PFSK-1 (cell line): ENCODE measurements at regions not wholly inside any gene's neighbourhood (a gene's known extent, or its start where the extent isn't known, plus 50 kb on each side); places are given as distances from the start of the nearest gene placed in this dataset.

Experiments
- FOXP2 ChIP-seq: optimal IDR thresholded peaks from 2 replicates; pipeline ENCODE3; 2011; ENCODE audit warnings: borderline replicate concordance, control low read depth, inconsistent platforms; ENCODE audit not compliant: insufficient read depth; ENCODE audit errors: extremely low read length, extremely low read depth
- POLR2AphosphoS5 ChIP-seq: IDR thresholded peaks from 2 replicates; pipeline ENCODE4 v1.6.1; 2012; ENCODE audit warnings: low read depth, mild to moderate bottlenecking, control low read depth, low read length, moderate library complexity
- SIN3A ChIP-seq: IDR thresholded peaks from 2 replicates; pipeline ENCODE4 v1.6.1; 2012; ENCODE audit warnings: mild to moderate bottlenecking, low read length, moderate library complexity, borderline replicate concordance; ENCODE audit not compliant: insufficient read depth
- TAF1 ChIP-seq: IDR thresholded peaks from 2 replicates; pipeline ENCODE4 v1.6.1; 2012; ENCODE audit warnings: low read length, control low read depth, borderline replicate concordance; ENCODE audit not compliant: insufficient read depth
- TF ChIP-seq, protein P1 (sequence below), 2 experiments: IDR thresholded peaks; 2 replicates each; pipeline versions ENCODE4 v1.6.1 to v1.8.0; 2011 to 2012; ENCODE audit warnings: low read depth in 2 of 2, low read length in 2 of 2, control low read depth in 1 of 2, inconsistent platforms in 1 of 2, mild to moderate bottlenecking in 1 of 2, moderate library complexity in 1 of 2; ENCODE audit not compliant: insufficient read depth in 1 of 2

DNA sequence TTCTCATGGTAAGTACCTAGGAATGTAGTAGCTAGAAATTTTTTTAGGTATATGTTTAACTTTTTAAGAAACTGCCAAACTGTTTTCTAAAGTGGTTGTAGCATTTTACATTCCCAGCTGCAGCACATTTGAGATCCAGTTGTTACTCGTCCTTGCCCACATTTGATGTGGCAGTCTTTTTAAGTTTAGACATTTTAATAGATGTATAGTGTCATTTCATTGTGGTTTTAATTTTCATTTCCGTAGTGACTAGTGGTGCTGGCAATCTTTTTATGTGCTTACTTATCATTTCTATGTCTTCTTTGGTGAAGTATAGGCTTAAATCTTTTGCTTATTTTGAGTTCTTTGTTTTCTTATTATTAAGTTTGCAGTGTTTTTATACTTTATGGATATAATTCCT, 171.6 kb downstream of the GAS1 start:
- TF ChIP-seq FOXP2 (no peak), POLR2AphosphoS5 (no peak), SIN3A (no peak), TAF1 (no peak)
- TF ChIP-seq, protein P1, sequence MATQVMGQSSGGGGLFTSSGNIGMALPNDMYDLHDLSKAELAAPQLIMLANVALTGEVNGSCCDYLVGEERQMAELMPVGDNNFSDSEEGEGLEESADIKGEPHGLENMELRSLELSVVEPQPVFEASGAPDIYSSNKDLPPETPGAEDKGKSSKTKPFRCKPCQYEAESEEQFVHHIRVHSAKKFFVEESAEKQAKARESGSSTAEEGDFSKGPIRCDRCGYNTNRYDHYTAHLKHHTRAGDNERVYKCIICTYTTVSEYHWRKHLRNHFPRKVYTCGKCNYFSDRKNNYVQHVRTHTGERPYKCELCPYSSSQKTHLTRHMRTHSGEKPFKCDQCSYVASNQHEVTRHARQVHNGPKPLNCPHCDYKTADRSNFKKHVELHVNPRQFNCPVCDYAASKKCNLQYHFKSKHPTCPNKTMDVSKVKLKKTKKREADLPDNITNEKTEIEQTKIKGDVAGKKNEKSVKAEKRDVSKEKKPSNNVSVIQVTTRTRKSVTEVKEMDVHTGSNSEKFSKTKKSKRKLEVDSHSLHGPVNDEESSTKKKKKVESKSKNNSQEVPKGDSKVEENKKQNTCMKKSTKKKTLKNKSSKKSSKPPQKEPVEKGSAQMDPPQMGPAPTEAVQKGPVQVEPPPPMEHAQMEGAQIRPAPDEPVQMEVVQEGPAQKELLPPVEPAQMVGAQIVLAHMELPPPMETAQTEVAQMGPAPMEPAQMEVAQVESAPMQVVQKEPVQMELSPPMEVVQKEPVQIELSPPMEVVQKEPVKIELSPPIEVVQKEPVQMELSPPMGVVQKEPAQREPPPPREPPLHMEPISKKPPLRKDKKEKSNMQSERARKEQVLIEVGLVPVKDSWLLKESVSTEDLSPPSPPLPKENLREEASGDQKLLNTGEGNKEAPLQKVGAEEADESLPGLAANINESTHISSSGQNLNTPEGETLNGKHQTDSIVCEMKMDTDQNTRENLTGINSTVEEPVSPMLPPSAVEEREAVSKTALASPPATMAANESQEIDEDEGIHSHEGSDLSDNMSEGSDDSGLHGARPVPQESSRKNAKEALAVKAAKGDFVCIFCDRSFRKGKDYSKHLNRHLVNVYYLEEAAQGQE (IDR thresholded peaks at IDR 0.05; ENCODE audit: insufficient read depth in 1 of 2, low read depth in 2 of 2, low read length in 2 of 2): no peak

GRCh38 chr9:86774116-86774515, 173.2 kb downstream of the GAS1 start:
- TF ChIP-seq FOXP2: no peak
- TF ChIP-seq, protein P1 (IDR thresholded peaks at IDR 0.05; ENCODE audit: insufficient read depth in 1 of 2, low read depth in 2 of 2, low read length in 2 of 2): no peak
- no peak for TF ChIP-seq POLR2AphosphoS5
- no peak for TF ChIP-seq SIN3A
- no peak for TF ChIP-seq TAF1

- TF ChIP-seq FOXP2 (no peak), TAF1 (no peak), POLR2AphosphoS5 (no peak), SIN3A (no peak)
- TF ChIP-seq, protein P1 (IDR thresholded peaks at IDR 0.05; ENCODE audit: insufficient read depth in 1 of 2, low read depth in 2 of 2, low read length in 2 of 2): no peak
Observed at GRCh38 chr9:86773422-86773945, 173.8 kb downstream of the GAS1 start.

GRCh38 chr9:86772635-86772993, 174.7 kb downstream of the GAS1 start:
- TF ChIP-seq SIN3A (no peak), FOXP2 (no peak), TAF1 (no peak), POLR2AphosphoS5 (no peak)
- TF ChIP-seq, protein P1 (IDR thresholded peaks at IDR 0.05; ENCODE audit: insufficient read depth in 1 of 2, low read depth in 2 of 2, low read length in 2 of 2): no peak

GRCh38 chr9:86771941-86772634, 175.2 kb downstream of the GAS1 start:
- TF ChIP-seq FOXP2: no peak
- TF ChIP-seq POLR2AphosphoS5: no peak
- TF ChIP-seq, protein P1 (IDR thresholded peaks at IDR 0.05; ENCODE audit: insufficient read depth in 1 of 2, low read depth in 2 of 2, low read length in 2 of 2): no peak
- TF ChIP-seq SIN3A: no peak
- TF ChIP-seq TAF1: no peak
